OCI-LY1 (cell line): ENCODE measurements at regions not wholly inside any gene's neighbourhood (a gene's known extent, or its start where the extent isn't known, plus 50 kb on each side); places are given as distances from the start of the nearest gene placed in this dataset.

ENCODE experiments used
- EZH2 ChIP-seq: fragments of 200-600 bp; sonication (generic), shearing (Covaris generic); IDR thresholded peaks from 2 replicates; pipeline ENCODE4 v1.8.0; 2017; ENCODE audit warnings: borderline replicate concordance, mixed run types, mild to moderate bottlenecking, antibody characterized with exemption, low read length, moderate library complexity, mixed read lengths
- TF ChIP-seq, protein P1 (sequence below): fragments of 200-600 bp; sonication (generic), shearing (Covaris generic); IDR thresholded peaks from 2 replicates; pipeline ENCODE4 v1.5.1; 2017; ENCODE audit warnings: mild to moderate bottlenecking, antibody characterized with exemption, low read length, moderate library complexity, mixed read lengths

DNA sequence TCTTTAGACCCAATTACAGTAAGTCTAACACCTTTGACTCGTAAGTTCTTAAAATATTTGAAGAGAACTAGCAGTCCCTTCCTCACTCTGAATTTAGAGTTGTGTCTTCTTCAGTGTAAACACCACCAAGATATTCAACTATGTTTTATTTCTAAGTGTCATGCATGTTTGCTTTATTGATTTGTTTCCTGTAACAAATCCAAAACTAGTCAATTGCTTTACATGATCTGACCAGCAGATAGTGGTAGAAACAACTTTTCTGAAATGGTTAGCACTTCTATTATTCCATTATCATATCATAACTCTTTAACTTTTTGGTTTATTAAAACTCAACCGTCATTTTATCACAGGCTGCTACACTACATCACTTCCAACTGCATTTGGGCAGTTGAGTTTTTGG, 90.1 kb downstream of the INHBA start:
- TF ChIP-seq, protein P1, sequence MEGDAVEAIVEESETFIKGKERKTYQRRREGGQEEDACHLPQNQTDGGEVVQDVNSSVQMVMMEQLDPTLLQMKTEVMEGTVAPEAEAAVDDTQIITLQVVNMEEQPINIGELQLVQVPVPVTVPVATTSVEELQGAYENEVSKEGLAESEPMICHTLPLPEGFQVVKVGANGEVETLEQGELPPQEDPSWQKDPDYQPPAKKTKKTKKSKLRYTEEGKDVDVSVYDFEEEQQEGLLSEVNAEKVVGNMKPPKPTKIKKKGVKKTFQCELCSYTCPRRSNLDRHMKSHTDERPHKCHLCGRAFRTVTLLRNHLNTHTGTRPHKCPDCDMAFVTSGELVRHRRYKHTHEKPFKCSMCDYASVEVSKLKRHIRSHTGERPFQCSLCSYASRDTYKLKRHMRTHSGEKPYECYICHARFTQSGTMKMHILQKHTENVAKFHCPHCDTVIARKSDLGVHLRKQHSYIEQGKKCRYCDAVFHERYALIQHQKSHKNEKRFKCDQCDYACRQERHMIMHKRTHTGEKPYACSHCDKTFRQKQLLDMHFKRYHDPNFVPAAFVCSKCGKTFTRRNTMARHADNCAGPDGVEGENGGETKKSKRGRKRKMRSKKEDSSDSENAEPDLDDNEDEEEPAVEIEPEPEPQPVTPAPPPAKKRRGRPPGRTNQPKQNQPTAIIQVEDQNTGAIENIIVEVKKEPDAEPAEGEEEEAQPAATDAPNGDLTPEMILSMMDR: no peak
- no peak for TF ChIP-seq EZH2
